Gastrocnemius medialis (tissue), 4 donors: ENCODE measurements at regions not wholly inside any gene's neighbourhood (a gene's known extent, or its start where the extent isn't known, plus 50 kb on each side); places are given as distances from the start of the nearest gene placed in this dataset.

Experiments used
- ATAC-seq, 2 donors: fragments of 150-250 bp; one replicate each; pipeline ENCODE4 v1.9.1; 2016
- DNase-seq, 2 donors: peaks; one replicate each; pipeline ENCODE4 v3.0.0-alpha.2; 2019
- H3K27ac ChIP-seq, 4 donors: fragments of 200-600 bp; sonication (generic); 1 replicate in 1 of 4; 2 replicates in 3 of 4; pipeline ENCODE4 v1.5.1; 2016 to 2018; ENCODE audit warnings: mild to moderate bottlenecking in 2 of 4, moderate library complexity in 1 of 4
- H3K27me3 ChIP-seq, 3 donors: fragments of 200-600 bp; sonication (generic) in 2 of 3; 1 replicate in 1 of 3; 2 replicates in 2 of 3; pipeline versions ENCODE4 v1.5.1 to v1.6.0; 2016 to 2019; ENCODE audit warnings: mild to moderate bottlenecking in 1 of 3, moderate library complexity in 1 of 3
- H3K36me3 ChIP-seq, 2 donors: fragments of 200-600 bp; sonication (generic) in 1 of 2; one replicate each; pipeline ENCODE4 v1.5.1; 2017 to 2018
- H3K4me1 ChIP-seq, 2 donors: fragments of 200-600 bp; sonication (generic) in 1 of 2; one replicate each; pipeline ENCODE4 v1.5.1; 2016 to 2017; ENCODE audit warnings: mild to moderate bottlenecking in 2 of 2
- H3K4me3 ChIP-seq, 4 donors: fragments of 200-600 bp; sonication (generic) in 3 of 4; 1 replicate in 1 of 4; 2 replicates in 3 of 4; pipeline ENCODE4 v1.5.1; 2016 to 2019; ENCODE audit warnings: mild to moderate bottlenecking in 2 of 4
- H3K9me3 ChIP-seq, 3 donors: fragments of 200-600 bp; sonication (generic) in 2 of 3; 1 replicate in 1 of 3; 2 replicates in 2 of 3; pipeline ENCODE4 v1.5.1; 2016 to 2019
- POLR2A ChIP-seq, 2 donors: fragments of 450-650 bp; IDR thresholded peaks; one replicate each; pipeline ENCODE4 v1.6.1; 2017; ENCODE audit warnings: antibody characterized with exemption in 2 of 2, mild to moderate bottlenecking in 2 of 2, moderate library complexity in 2 of 2
- in situ Hi-C, 4 donors: fragments of 200-750 bp; cut with MboI; loops; one replicate each; pipeline versions ENCODE4 v1.15.0 to v1.8.0; 2017; ENCODE audit warnings: low sequenced_read_pairs in 4 of 4
- intact Hi-C: fragments of 100-400 bp; cut with DNase I; formaldehyde crosslinking; loops from one replicate; pipeline ENCODE4 v1.15.1; 2023; ENCODE audit warnings: low total_unique reads
- TF ChIP-seq, protein P1 (sequence below), 5 experiments: fragments of 450-650 bp in 3 of 5; fragments of 200-600 bp in 2 of 5; sonication (generic) in 2 of 5; IDR thresholded peaks in 4 of 5; conservative IDR thresholded peaks in 1 of 5; 1 replicate in 4 of 5; 2 replicates in 1 of 5; pipeline ENCODE4 v1.5.1; 2016 to 2019; ENCODE audit warnings: antibody characterized with exemption in 5 of 5, mild to moderate bottlenecking in 3 of 5, moderate library complexity in 3 of 5

DNA sequence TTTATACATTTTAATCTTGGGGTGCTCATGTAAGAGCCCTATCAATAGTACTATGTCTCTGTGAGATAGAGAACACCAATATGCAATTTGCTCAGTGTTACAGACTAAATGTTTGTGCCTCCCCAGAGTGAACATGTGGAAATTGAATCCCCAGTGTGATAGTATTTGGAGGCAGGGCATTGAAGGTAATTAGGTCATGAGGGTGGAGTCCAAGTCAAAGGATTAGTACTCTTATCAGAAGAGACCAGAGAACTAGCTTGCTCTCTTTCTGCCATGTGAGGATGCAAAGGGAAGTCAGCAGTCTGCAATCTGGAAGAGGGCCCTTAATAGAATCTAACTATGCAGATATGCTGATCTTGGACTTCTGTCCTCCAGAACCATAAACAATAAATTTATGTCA is 1317.0 kb downstream of the STIM2 start:
- no peaks in the 10 kb centered on the region for H3K4me1 ChIP-seq
- DNase-seq (no peak), ATAC-seq (no peak)
- TF ChIP-seq POLR2A (IDR thresholded peaks at IDR 0.05): no peak
- TF ChIP-seq, protein P1, sequence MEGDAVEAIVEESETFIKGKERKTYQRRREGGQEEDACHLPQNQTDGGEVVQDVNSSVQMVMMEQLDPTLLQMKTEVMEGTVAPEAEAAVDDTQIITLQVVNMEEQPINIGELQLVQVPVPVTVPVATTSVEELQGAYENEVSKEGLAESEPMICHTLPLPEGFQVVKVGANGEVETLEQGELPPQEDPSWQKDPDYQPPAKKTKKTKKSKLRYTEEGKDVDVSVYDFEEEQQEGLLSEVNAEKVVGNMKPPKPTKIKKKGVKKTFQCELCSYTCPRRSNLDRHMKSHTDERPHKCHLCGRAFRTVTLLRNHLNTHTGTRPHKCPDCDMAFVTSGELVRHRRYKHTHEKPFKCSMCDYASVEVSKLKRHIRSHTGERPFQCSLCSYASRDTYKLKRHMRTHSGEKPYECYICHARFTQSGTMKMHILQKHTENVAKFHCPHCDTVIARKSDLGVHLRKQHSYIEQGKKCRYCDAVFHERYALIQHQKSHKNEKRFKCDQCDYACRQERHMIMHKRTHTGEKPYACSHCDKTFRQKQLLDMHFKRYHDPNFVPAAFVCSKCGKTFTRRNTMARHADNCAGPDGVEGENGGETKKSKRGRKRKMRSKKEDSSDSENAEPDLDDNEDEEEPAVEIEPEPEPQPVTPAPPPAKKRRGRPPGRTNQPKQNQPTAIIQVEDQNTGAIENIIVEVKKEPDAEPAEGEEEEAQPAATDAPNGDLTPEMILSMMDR (IDR thresholded peaks at IDR 0.05 in 4 of 5, conservative IDR thresholded peaks at IDR 0.05 in 1 of 5): no peak
- no peaks in the 10 kb centered on the region for H3K9me3 ChIP-seq
- H3K4me3 ChIP-seq: no peak overlapping the region
- no peaks in the 10 kb centered on the region for H3K36me3 ChIP-seq
- H3K27me3 ChIP-seq: no peaks in the 10 kb centered on the region
- no peak overlapping the region for H3K27ac ChIP-seq
- in situ Hi-C loops (no loop called here), intact Hi-C loops (no loop called here)

DNA sequence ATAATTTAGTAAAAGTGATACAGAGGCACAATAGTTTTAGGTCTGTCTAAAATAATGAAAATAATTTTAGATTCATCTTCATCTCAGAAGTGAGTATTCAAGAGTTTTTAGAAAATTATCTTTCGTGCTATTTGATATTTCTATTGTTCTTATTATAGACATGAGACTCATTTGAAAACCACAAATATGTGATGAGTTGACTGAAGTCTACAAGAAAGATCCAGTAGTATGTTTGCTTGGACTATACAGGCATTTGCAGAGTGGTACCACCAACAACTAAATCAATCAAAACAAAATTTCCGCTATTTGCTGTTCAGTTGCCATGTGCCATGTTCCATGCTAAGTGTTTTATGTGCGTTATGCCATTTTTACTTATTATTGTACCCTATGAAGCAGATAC is 1318.5 kb downstream of the STIM2 start:
- ATAC-seq (no peak), DNase-seq (no peak)
- H3K36me3 ChIP-seq: no peaks in the 10 kb centered on the region
- no peak overlapping the region for H3K4me3 ChIP-seq
- in situ Hi-C loops (no loop called here), intact Hi-C loops (no loop called here)
- H3K27me3 ChIP-seq: no peaks in the 10 kb centered on the region
- no peak overlapping the region for H3K27ac ChIP-seq
- H3K9me3 ChIP-seq: no peaks in the 10 kb centered on the region
- H3K4me1 ChIP-seq: no peaks in the 10 kb centered on the region
- TF ChIP-seq, protein P1 (IDR thresholded peaks at IDR 0.05 in 4 of 5, conservative IDR thresholded peaks at IDR 0.05 in 1 of 5): no peak
- TF ChIP-seq POLR2A (IDR thresholded peaks at IDR 0.05): no peak

DNA sequence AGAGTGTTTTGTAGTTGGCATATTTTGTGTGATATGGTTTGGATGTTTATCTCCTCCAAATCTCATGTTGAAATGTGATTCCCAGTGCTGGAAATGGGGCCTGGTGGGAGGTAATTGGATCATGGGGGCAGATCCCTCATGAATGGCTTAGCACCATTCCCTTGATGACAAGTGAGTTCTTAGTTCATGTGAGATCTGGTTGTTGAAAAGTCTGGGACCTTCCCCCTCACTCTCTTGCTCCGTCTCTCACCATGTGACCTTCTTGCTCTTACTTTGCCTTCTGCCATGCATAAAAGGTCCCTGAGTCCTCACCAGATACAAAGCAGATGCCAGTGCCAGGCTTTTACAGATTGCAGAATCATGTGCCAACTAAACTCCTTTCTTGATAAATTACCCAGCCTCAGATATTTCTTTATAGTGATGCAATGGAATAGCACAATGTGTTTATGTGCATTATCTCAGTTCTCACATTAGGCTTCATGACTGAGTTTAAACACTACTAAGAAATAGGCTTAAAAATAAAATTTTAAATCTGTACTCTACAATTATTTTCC is 1348.8 kb downstream of the STIM2 start:
- in situ Hi-C loops (no loop called here), intact Hi-C loops (no loop called here)
- Histone ChIP-seq H3K36me3 (no peaks in the 10 kb centered on the region), H3K27me3 (no peaks in the 10 kb centered on the region), H3K4me1 (no peaks in the 10 kb centered on the region), H3K27ac (no peak overlapping the region), H3K9me3 (no peaks in the 10 kb centered on the region), H3K4me3 (no peak overlapping the region)
- TF ChIP-seq POLR2A (IDR thresholded peaks at IDR 0.05): no peak
- TF ChIP-seq, protein P1 (IDR thresholded peaks at IDR 0.05 in 4 of 5, conservative IDR thresholded peaks at IDR 0.05 in 1 of 5): no peak
- DNase-seq: no peak
- no peak for ATAC-seq

GRCh38 chr4:28211676-28212470 is 1351.2 kb downstream of the STIM2 start:
- in situ Hi-C loops (no loop called here), intact Hi-C loops (no loop called here)
- ATAC-seq: no peak
- Histone ChIP-seq H3K27me3 (no peaks in the 10 kb centered on the region), H3K4me1 (no peaks in the 10 kb centered on the region), H3K36me3 (no peaks in the 10 kb centered on the region), H3K27ac (no peak overlapping the region), H3K4me3 (no peak overlapping the region), H3K9me3 (no peaks in the 10 kb centered on the region)
- TF ChIP-seq, protein P1 (IDR thresholded peaks at IDR 0.05 in 4 of 5, conservative IDR thresholded peaks at IDR 0.05 in 1 of 5): no peak
- no peak for TF ChIP-seq POLR2A (IDR thresholded peaks at IDR 0.05)
- no peak for DNase-seq
